ENCODE measurements at regions not wholly inside any gene's neighbourhood (a gene's known extent, or its start where the extent isn't known, plus 50 kb on each side); places are given as distances from the start of the nearest gene placed in this dataset.
A peak's percentile ranks its signal among the peaks of the same experiment; 100 is the strongest.

- H3K79me1 ChIP-seq (ENCODE audit: low read depth in 1 of 2, low read length in 2 of 2): no peaks in the 10 kb centered on the region
- no peaks in the 10 kb centered on the region for H3K9me3 ChIP-seq (ENCODE audit: control insufficient read depth, insufficient read depth, low read length)
- H2BK5ac ChIP-seq (ENCODE audit: low read depth, low read length, poor library complexity, severe bottlenecking): peak overlapping the region; percentile 73
- peak overlapping the region; percentile 45 for H3K56ac ChIP-seq (ENCODE audit: extremely low read depth, insufficient read depth, low read length)
- in situ Hi-C loops (cut with MboI; ENCODE audit: low sequenced_read_pairs) (no loop called here), dilution Hi-C loops (cut with HindIII; ENCODE audit: low sequenced_read_pairs, unreplicated experiment) (no loop called here), intact Hi-C loops (cut with micrococcal nuclease) (loop anchor here (5.0 kb wide), 1 partner anchor 35 kb away; no protein-coding TSS in a partner anchor)
- peak overlapping the region; percentile 25 for H3K18ac ChIP-seq (ENCODE audit: low read depth, low read length)
- peak overlapping the region; percentile 69 for H3K4ac ChIP-seq (ENCODE audit: low read depth, low read length)
- peak overlapping the region; percentile 87; the same call in 1 of the 2 replicates for H4K5ac ChIP-seq (ENCODE audit: low read depth, low read length)
- DNase-seq (no peak), ATAC-seq (ENCODE audit: low read depth) (no peak)
- H3K4me3 ChIP-seq (ENCODE audit: insufficient read depth, low read depth, low read length): no peak overlapping the region
- BruUV-seq (replicated peaks): no TSS peak
- H3K9ac ChIP-seq (ENCODE audit: low read depth, low read length): no peak overlapping the region
- peak overlapping the region; percentile 86 for H2BK20ac ChIP-seq (ENCODE audit: low read depth, low read length)
- H2BK15ac ChIP-seq (ENCODE audit: low read depth, low read length): peak overlapping the region; percentile 71; the same call in 2 of the 3 replicates
- H3K23ac ChIP-seq (ENCODE audit: low read depth, low read length): peak overlapping the region; percentile 2; the same call in 1 of the 2 replicates
- H2AFZ ChIP-seq (replicated peaks; ENCODE audit: low read length, poor library complexity): no peak overlapping the region
- no peaks in the 10 kb centered on the region for H3K36me3 ChIP-seq (ENCODE audit: control insufficient read depth, insufficient read depth, low read length)
- no peak for TF ChIP-seq NFE2L2 (IDR thresholded peaks at IDR 0.05; ENCODE audit: low read depth, low read length)
- no peak for TF ChIP-seq SMC3 (IDR thresholded peaks at IDR 0.05; ENCODE audit: low read depth, low read length)
- no peak for TF ChIP-seq BHLHE40 (IDR thresholded peaks at IDR 0.05; ENCODE audit: low read depth, low read length)
- no peak for TF ChIP-seq POLR2A (IDR thresholded peaks at IDR 0.05; ENCODE audit: low read depth, low read length)
- TF ChIP-seq MAZ (IDR thresholded peaks at IDR 0.05; ENCODE audit: borderline replicate concordance, low read depth, low read length): no peak
- no peak for TF ChIP-seq CEBPB (IDR thresholded peaks at IDR 0.05; ENCODE audit: low read depth, low read length)
- TF ChIP-seq USF2 (IDR thresholded peaks at IDR 0.05; ENCODE audit: low read depth, low read length): no peak
- no peak for TF ChIP-seq CTCF (conservative IDR thresholded peaks at IDR 0.05; ENCODE audit: low read depth, low read length)
- TF ChIP-seq MXI1 (IDR thresholded peaks at IDR 0.05; ENCODE audit: borderline replicate concordance, low read depth, low read length): no peak
- no peak for TF ChIP-seq MAFK (IDR thresholded peaks at IDR 0.05; ENCODE audit: low read depth, low read length)
- TF ChIP-seq ELK1 (IDR thresholded peaks at IDR 0.05; ENCODE audit: borderline replicate concordance, low read depth, low read length): no peak
- no peak for TF ChIP-seq RCOR1 (IDR thresholded peaks at IDR 0.05; ENCODE audit: insufficient replicate concordance, low read length)
- TF ChIP-seq RAD21 (IDR thresholded peaks at IDR 0.05; ENCODE audit: low read length): no peak
- H4K91ac ChIP-seq (ENCODE audit: insufficient read depth, low read depth, low read length): peak overlapping the region; percentile 71
- peak overlapping the region in 1 of 2 experiments; percentile 64; a peak in 2 of 4 replicates for H4K8ac ChIP-seq (ENCODE audit: low read depth in 2 of 2, low read length in 2 of 2)
- H3K27me3 ChIP-seq (ENCODE audit: control insufficient read depth, insufficient read depth, low read length): no peaks in the 10 kb centered on the region
- no CpG with 5 or more reads among the region's 4 CpGs for WGBS, 2 experiments (ENCODE audit: extremely low coverage in 2 of 2, insufficient read length in 1 of 2)
- peaks cover 13% of the 10 kb centered on the region for H3K9me1 ChIP-seq (ENCODE audit: insufficient read depth, low read length)
- ChIA-PET CTCF (interaction anchor here (0.5 to 1.9 kb wide), 7 partner anchors 10 to 597 kb away, joined by 4 to 9 read pairs (median 5); no protein-coding TSS in a partner anchor), POLR2A (ENCODE audit: unreplicated experiment) (interaction anchor here (0.6 kb wide), 2 partner anchors 228 to 234 kb away, joined by 3 read pairs; no protein-coding TSS in a partner anchor)
- H3K4me1 ChIP-seq (ENCODE audit: control insufficient read depth, insufficient read depth, low read length): peaks cover 26% of the 10 kb centered on the region
- peak overlapping the region; percentile 73 for H2AK5ac ChIP-seq (ENCODE audit: low read depth, low read length)
- peak overlapping the region; percentile 10; the same call in 1 of the 2 replicates for H3K14ac ChIP-seq (replicated peaks; ENCODE audit: low read depth, low read length)
- no peak overlapping the region for H2AK9ac ChIP-seq (replicated peaks; ENCODE audit: low read depth, low read length, poor library complexity)
- no peak overlapping the region for H3K4me2 ChIP-seq (ENCODE audit: low read depth, low read length)
- no peaks in the 10 kb centered on the region for H4K20me1 ChIP-seq (ENCODE audit: insufficient read depth, low read length)
- peak overlapping the region; percentile 74 for H2BK120ac ChIP-seq (ENCODE audit: low read depth, low read length)
- peak overlapping the region; percentile 11; the same call in 1 of the 2 replicates for H3K27ac ChIP-seq (ENCODE audit: insufficient read depth, low read length)
Measured at GRCh38 chr1:8077602-8078001, 51.5 kb upstream of the ERRFI1 start.
